Mucosa of descending colon (tissue), 3 donors: ENCODE measurements at regions not wholly inside any gene's neighbourhood (a gene's known extent, or its start where the extent isn't known, plus 50 kb on each side); places are given as distances from the start of the nearest gene placed in this dataset.

Experiments
- ATAC-seq: fragments of 200-7000 bp; cut with Tn5 transposase; one replicate; pipeline ENCODE4 v1.9.1; 2020; ENCODE audit warnings: mild to moderate bottlenecking, moderate library complexity
- DNase-seq, 3 donors: peaks; one replicate each; pipeline ENCODE4 v3.0.0-alpha.2; 2020
- H3K36me3 ChIP-seq: fragments of 200-600 bp; one replicate; pipeline ENCODE4 v1.8.0; 2021; ENCODE audit warnings: low read depth, mild to moderate bottlenecking
- H3K4me1 ChIP-seq: fragments of 200-600 bp; one replicate; pipeline ENCODE4 v1.8.0; 2021; ENCODE audit warnings: low read depth, mild to moderate bottlenecking
- H3K4me3 ChIP-seq: fragments of 200-600 bp; one replicate; pipeline ENCODE4 v1.8.0; 2021; ENCODE audit warnings: mild to moderate bottlenecking
- H3K9me3 ChIP-seq: fragments of 200-600 bp; one replicate; pipeline ENCODE4 v1.8.0; 2021; ENCODE audit warnings: mild to moderate bottlenecking
- CTCF ChIP-seq: fragments of 200-600 bp; IDR thresholded peaks from one replicate; pipeline ENCODE4 v1.8.0; 2022; ENCODE audit warnings: antibody characterized with exemption, mild to moderate bottlenecking
- intact Hi-C, 2 donors: fragments of 100-400 bp; cut with DNase I in 1 of 2; cut with micrococcal nuclease in 1 of 2; formaldehyde crosslinking; loops; one replicate each; pipeline versions ENCODE4 v1.11.0 to v1.11.1; 2022; cut with DNase I, micrococcal nuclease
- donor health status: DM: no; HTN: no; CAD: no; lungs with moderate emphysema.
- donor health status: DM: no; HTN: no; CAD: no.
- donor health status: DM: no; HTN: yes; CAD: no.

GRCh38 chr12:98389593-98389992, 125.8 kb upstream of the TMPO start:
- Histone ChIP-seq H3K36me3 (no peaks in the 10 kb centered on the region), H3K9me3 (no peaks in the 10 kb centered on the region), H3K4me3 (no peak overlapping the region), H3K4me1 (no peaks in the 10 kb centered on the region)
- TF ChIP-seq CTCF, result no peak
- ATAC-seq, result no peak
- no peak for DNase-seq
- intact Hi-C loops, result no loop called here

DNA sequence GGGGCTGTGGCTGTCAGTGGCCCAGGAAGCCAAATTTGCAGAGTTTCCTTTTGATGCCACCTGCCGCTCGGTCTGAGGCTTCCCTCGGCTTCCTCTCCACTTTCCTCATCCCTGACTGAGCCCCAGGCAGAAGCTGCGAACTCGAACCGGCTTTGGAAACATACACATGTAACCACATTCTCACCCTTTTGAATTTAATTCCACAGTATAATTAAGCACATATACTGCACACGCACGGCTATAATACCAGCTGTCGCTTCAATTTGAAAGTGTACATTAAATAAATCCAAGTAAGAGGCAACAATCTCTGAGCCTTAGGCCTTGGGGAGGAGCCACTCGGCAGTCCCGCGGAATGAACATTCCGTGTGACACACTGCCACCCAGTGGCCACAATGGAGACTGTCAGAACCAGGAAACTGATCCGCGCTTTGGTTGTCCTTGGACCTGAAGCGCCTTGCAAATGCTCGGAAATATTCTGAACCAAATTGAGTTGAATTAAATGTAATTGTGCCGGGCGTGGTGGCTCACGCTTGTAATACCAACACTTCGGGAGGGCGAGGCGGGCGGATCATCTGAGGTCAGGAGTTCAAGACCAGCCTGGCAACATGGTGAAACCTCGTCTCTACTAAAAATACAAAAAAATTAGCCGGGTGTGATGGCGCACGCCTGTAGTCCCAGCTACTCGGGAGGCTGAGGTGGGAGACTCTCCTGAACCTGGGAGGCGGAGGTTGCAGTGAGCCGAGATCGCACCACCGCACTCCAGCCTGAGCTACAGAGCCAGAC, 117.9 kb upstream of the TMPO start:
- peak; percentile 99 for ATAC-seq
- no peaks in the 10 kb centered on the region for H3K4me1 ChIP-seq
- intact Hi-C loops, result no loop called here

DNA sequence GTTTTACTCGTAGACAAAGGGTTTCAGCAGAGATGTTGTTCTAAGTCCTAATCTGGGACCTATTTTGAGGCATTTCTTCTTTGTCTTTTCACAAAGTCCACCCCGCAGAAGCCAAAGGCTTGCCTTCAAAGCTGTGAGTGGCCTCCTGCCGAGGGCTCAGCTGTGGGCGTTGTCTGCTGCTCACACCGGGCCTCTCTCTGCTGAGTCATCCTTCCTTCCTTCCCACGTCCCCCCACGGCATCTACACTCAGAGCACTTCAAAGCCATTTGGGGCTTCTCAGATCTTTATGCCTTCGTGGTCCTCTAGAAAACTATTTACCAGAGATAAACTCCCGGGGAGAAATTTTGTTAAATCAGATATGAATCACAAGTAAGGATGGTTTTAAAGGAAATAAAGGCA, 115.9 kb upstream of the TMPO start:
- Histone ChIP-seq H3K9me3 (no peaks in the 10 kb centered on the region), H3K36me3 (no peaks in the 10 kb centered on the region), H3K4me3 (no peak overlapping the region), H3K4me1 (no peaks in the 10 kb centered on the region)
- peak in 1 of 3 donors; percentile 19 for DNase-seq
- no peak for TF ChIP-seq CTCF
- intact Hi-C loops, result no loop called here
- ATAC-seq, result peak; percentile 46

More for the DNA sequence above, 117.9 kb upstream of the TMPO start:
- Histone ChIP-seq H3K9me3 (no peaks in the 10 kb centered on the region), H3K4me3 (no peak overlapping the region), H3K36me3 (no peaks in the 10 kb centered on the region)
- peak; percentile 82 for TF ChIP-seq CTCF
- peak; percentile 76 to 89 (median 88) for DNase-seq

DNA sequence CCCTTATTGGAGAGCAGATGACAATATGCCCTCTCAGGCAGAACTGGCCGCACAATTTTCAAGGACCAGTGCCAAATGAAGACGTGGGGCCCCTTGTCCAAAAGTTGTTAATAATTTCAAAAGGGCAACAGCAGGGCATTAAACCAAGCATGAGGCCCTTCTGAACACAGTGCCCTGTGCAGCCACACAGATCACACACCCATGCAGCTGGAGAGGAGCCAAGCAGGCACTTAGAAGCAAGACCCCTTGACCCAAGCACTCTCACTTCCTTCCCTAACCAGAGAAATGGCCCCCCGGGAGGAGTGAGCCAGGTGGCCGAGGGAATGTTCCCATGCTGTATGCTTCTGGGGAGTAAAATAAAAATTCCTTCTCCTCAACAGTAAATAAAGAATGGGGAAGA, 114.0 kb upstream of the TMPO start:
- Histone ChIP-seq H3K36me3 (no peaks in the 10 kb centered on the region), H3K9me3 (no peaks in the 10 kb centered on the region), H3K4me3 (no peak overlapping the region), H3K4me1 (peaks cover 3% of the 10 kb centered on the region)
- DNase-seq (no peak), ATAC-seq (no peak)
- no peak for TF ChIP-seq CTCF
- intact Hi-C loops, result no loop called here

GRCh38 chr12:98402091-98402490, 113.3 kb upstream of the TMPO start:
- Histone ChIP-seq H3K9me3 (no peaks in the 10 kb centered on the region), H3K4me3 (no peak overlapping the region), H3K4me1 (peaks cover 3% of the 10 kb centered on the region), H3K36me3 (no peaks in the 10 kb centered on the region)
- peak; percentile 41 for ATAC-seq
- intact Hi-C loops, result no loop called here
- no peak for TF ChIP-seq CTCF
- DNase-seq, result no peak
